B cell (primary cell): ENCODE measurements at regions not wholly inside any gene's neighbourhood (a gene's known extent, or its start where the extent isn't known, plus 50 kb on each side); places are given as distances from the start of the nearest gene placed in this dataset.

Source experiments
- EZH2 ChIP-seq: IDR thresholded peaks from 2 replicates; pipeline ENCODE4 v1.6.1; 2012; ENCODE audit warnings: borderline replicate concordance, low read depth, mild to moderate bottlenecking, moderate library complexity, low read length; ENCODE audit not compliant: insufficient read depth, poor library complexity, severe bottlenecking
- TF ChIP-seq, protein P1 (sequence below): fragments of 200-600 bp; IDR thresholded peaks from one replicate; pipeline ENCODE4 v1.8.0; 2022; ENCODE audit warnings: antibody characterized with exemption, mild to moderate bottlenecking

DNA sequence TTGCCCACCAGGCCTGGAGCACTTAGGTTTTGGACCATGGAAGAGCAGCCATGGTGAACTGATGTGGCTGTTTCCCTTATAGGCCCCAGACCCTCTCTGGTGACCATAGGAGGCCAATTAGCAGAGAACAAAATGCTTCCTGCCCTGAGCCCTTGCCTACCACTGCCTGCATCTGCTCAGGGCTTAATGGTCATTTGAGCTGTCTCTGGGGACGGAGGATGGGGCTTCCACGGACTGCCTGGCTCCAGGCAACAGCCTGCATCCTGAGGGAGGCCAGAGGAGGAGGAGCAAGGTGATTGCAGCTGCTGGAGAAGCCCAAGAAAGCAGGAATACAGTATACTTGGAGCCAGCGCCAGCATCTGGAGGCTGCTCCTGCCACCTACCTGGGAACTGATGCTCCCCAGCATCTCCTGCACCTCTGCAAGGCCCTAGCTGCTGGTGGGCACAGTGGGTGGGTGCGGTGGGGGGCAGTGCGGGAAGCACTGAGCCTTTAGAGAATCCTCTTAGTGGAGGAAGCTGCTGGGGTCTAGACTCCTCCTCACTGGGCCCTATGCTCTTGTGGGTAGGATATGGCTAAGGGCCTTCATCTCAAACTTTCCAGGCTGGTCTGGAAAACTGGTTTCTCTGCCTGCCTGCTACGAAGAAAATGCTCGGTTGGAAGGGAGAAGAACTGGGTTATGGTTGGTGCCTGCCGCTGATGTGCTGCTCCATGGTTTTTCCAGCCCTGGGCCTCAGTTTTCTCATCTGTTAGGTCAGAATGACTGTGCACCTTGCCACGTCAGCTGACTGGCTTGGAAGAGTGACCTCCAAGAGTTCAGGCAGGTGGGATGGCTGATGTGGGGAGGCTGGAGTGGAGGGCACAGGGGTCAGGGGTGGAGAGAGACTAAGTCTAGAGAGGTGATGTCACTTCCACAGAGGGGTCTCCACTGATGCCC lies 158.8 kb upstream of the PJA1 start:
- TF ChIP-seq, protein P1, sequence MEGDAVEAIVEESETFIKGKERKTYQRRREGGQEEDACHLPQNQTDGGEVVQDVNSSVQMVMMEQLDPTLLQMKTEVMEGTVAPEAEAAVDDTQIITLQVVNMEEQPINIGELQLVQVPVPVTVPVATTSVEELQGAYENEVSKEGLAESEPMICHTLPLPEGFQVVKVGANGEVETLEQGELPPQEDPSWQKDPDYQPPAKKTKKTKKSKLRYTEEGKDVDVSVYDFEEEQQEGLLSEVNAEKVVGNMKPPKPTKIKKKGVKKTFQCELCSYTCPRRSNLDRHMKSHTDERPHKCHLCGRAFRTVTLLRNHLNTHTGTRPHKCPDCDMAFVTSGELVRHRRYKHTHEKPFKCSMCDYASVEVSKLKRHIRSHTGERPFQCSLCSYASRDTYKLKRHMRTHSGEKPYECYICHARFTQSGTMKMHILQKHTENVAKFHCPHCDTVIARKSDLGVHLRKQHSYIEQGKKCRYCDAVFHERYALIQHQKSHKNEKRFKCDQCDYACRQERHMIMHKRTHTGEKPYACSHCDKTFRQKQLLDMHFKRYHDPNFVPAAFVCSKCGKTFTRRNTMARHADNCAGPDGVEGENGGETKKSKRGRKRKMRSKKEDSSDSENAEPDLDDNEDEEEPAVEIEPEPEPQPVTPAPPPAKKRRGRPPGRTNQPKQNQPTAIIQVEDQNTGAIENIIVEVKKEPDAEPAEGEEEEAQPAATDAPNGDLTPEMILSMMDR, result no peak
- TF ChIP-seq EZH2, result no peak
